ENCODE measurements at regions not wholly inside any gene's neighbourhood (a gene's known extent, or its start where the extent isn't known, plus 50 kb on each side); places are given as distances from the start of the nearest gene placed in this dataset.
A peak's percentile ranks its signal among the peaks of the same experiment; 100 is the strongest.

- no peak for DNase-seq (ENCODE audit: low read depth in 2 of 2)
Measured at GRCh38 chrX:42725196-42725595, 52.8 kb downstream of the PPP1R2C start.

GRCh38 chrX:42720209-42720608 is 57.8 kb downstream of the PPP1R2C start:
- no peak for DNase-seq (ENCODE audit: low read depth in 2 of 2)

- DNase-seq (ENCODE audit: low read depth in 2 of 2), result no peak
Measured at GRCh38 chrX:42715701-42716262, 62.2 kb downstream of the PPP1R2C start.

- peak; percentile 8 to 26 for DNase-seq (ENCODE audit: low read depth in 2 of 2)
Measured at GRCh38 chrX:42714981-42715700, 62.8 kb downstream of the PPP1R2C start.

- DNase-seq (ENCODE audit: low read depth in 2 of 2), result no peak
Measured at GRCh38 chrX:42710452-42710851, 67.5 kb downstream of the PPP1R2C start.

GRCh38 chrX:42708222-42708621 is 69.7 kb downstream of the PPP1R2C start:
- no peak for DNase-seq (ENCODE audit: low read depth in 2 of 2)

GRCh38 chrX:42707742-42708141 is 70.2 kb downstream of the PPP1R2C start:
- DNase-seq (ENCODE audit: low read depth in 2 of 2), result no peak

GRCh38 chrX:42704454-42704853 is 73.5 kb downstream of the PPP1R2C start:
- DNase-seq (ENCODE audit: low read depth in 2 of 2), result no peak

- DNase-seq (ENCODE audit: low read depth in 2 of 2), result no peak
Measured at GRCh38 chrX:42697544-42697943, 80.4 kb downstream of the PPP1R2C start.

GRCh38 chrX:42696536-42697124 is 81.3 kb downstream of the PPP1R2C start:
- no peak for DNase-seq (ENCODE audit: low read depth in 2 of 2)

GRCh38 chrX:42695800-42696358 is 82.1 kb downstream of the PPP1R2C start:
- no peak for DNase-seq (ENCODE audit: low read depth in 2 of 2)

- no peak for DNase-seq (ENCODE audit: low read depth in 2 of 2)
Measured at GRCh38 chrX:42694260-42694815, 83.6 kb downstream of the PPP1R2C start.

- DNase-seq (ENCODE audit: low read depth in 2 of 2), result no peak
Measured at GRCh38 chrX:42691196-42691595, 86.8 kb downstream of the PPP1R2C start.

- no peak for DNase-seq (ENCODE audit: low read depth in 2 of 2)
Measured at GRCh38 chrX:42686706-42687105, 91.3 kb downstream of the PPP1R2C start.

GRCh38 chrX:42686296-42686695 is 91.7 kb downstream of the PPP1R2C start:
- DNase-seq (ENCODE audit: low read depth in 2 of 2), result no peak

GRCh38 chrX:42684065-42684464 is 93.9 kb downstream of the PPP1R2C start:
- DNase-seq (ENCODE audit: low read depth in 2 of 2), result no peak

- DNase-seq (ENCODE audit: low read depth in 2 of 2), result no peak
Measured at GRCh38 chrX:42680666-42681065, 97.3 kb downstream of the PPP1R2C start.

GRCh38 chrX:42678133-42678532 is 99.8 kb downstream of the PPP1R2C start:
- DNase-seq (ENCODE audit: low read depth in 2 of 2), result no peak

- no peak for DNase-seq (ENCODE audit: low read depth in 2 of 2)
Measured at GRCh38 chrX:42673301-42673810, 104.6 kb downstream of the PPP1R2C start.

- no peak for DNase-seq (ENCODE audit: low read depth in 2 of 2)
Measured at GRCh38 chrX:42664680-42665079, 113.3 kb downstream of the PPP1R2C start.

- DNase-seq (ENCODE audit: low read depth in 2 of 2), result no peak
Measured at GRCh38 chrX:42628471-42628870, 149.5 kb downstream of the PPP1R2C start.

- no peak for DNase-seq (ENCODE audit: low read depth in 2 of 2)
Measured at GRCh38 chrX:42627891-42628290, 150.1 kb downstream of the PPP1R2C start.
